Nephron (organoid): ENCODE measurements at regions not wholly inside any gene's neighbourhood (a gene's known extent, or its start where the extent isn't known, plus 50 kb on each side); places are given as distances from the start of the nearest gene placed in this dataset.
A peak's percentile ranks its signal among the peaks of the same experiment; 100 is the strongest.

Source experiments
- H3K27ac Mint-ChIP-seq, 3 experiments: 2 replicates each; pipeline ENCODE4 v1.8.0; 2020; ENCODE audit warnings: mixed read lengths in 3 of 3, mild to moderate bottlenecking in 2 of 3, moderate library complexity in 1 of 3
- H3K27me3 Mint-ChIP-seq: 2 replicates; pipeline ENCODE4 v1.8.0; 2021; ENCODE audit warnings: low read depth, mild to moderate bottlenecking, moderate library complexity, mixed read lengths
- H3K36me3 Mint-ChIP-seq: 2 replicates; pipeline ENCODE4 v1.8.0; 2020; ENCODE audit warnings: low read depth, mixed read lengths
- H3K4me1 Mint-ChIP-seq: 2 replicates; pipeline ENCODE4 v1.8.0; 2020; ENCODE audit warnings: mixed read lengths
- H3K4me3 Mint-ChIP-seq, 3 experiments: 2 replicates each; pipeline ENCODE4 v1.8.0; 2020; ENCODE audit warnings: mild to moderate bottlenecking in 3 of 3, mixed read lengths in 3 of 3, moderate library complexity in 2 of 3
- H3K9me3 Mint-ChIP-seq: 2 replicates; pipeline ENCODE4 v1.8.0; 2020; ENCODE audit warnings: mixed read lengths
- TF ChIP-seq, protein P1 (sequence below), 3 experiments: fragments of 200-600 bp; sonication (generic); IDR thresholded peaks; one replicate each; pipeline ENCODE4 v1.5.0; 2021; ENCODE audit warnings: antibody characterized with exemption in 3 of 3; ENCODE audit not compliant: unreplicated experiment in 3 of 3

DNA sequence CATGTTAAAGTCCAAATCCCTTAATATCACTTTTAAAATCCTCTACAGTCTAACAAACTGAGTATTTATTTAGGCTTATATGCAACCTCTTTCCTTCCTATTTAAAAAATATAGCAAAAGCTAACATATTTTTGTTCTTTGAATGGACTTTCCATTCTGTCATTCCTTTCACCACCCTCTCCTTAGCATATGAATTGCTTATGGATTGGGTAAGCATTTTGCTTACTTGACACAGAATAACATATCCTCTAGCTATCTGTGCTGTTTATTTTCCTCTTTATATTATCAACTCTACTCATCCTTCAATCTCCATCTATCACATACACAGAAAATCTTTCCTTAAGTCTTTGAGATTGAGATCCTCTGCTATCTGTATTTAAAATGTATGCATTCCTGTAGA lies 206.1 kb upstream of the NEIL3 start:
- H3K27me3 Mint-ChIP-seq: no peaks in the 10 kb centered on the region
- H3K4me3 Mint-ChIP-seq: no peak overlapping the region
- H3K27ac Mint-ChIP-seq: no peak overlapping the region
- no peaks in the 10 kb centered on the region for H3K36me3 Mint-ChIP-seq
- H3K9me3 Mint-ChIP-seq: no peaks in the 10 kb centered on the region
- no peaks in the 10 kb centered on the region for H3K4me1 Mint-ChIP-seq
- TF ChIP-seq, protein P1, sequence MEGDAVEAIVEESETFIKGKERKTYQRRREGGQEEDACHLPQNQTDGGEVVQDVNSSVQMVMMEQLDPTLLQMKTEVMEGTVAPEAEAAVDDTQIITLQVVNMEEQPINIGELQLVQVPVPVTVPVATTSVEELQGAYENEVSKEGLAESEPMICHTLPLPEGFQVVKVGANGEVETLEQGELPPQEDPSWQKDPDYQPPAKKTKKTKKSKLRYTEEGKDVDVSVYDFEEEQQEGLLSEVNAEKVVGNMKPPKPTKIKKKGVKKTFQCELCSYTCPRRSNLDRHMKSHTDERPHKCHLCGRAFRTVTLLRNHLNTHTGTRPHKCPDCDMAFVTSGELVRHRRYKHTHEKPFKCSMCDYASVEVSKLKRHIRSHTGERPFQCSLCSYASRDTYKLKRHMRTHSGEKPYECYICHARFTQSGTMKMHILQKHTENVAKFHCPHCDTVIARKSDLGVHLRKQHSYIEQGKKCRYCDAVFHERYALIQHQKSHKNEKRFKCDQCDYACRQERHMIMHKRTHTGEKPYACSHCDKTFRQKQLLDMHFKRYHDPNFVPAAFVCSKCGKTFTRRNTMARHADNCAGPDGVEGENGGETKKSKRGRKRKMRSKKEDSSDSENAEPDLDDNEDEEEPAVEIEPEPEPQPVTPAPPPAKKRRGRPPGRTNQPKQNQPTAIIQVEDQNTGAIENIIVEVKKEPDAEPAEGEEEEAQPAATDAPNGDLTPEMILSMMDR (IDR thresholded peaks at IDR 0.05; ENCODE audit: unreplicated experiment in 3 of 3): no peak

DNA sequence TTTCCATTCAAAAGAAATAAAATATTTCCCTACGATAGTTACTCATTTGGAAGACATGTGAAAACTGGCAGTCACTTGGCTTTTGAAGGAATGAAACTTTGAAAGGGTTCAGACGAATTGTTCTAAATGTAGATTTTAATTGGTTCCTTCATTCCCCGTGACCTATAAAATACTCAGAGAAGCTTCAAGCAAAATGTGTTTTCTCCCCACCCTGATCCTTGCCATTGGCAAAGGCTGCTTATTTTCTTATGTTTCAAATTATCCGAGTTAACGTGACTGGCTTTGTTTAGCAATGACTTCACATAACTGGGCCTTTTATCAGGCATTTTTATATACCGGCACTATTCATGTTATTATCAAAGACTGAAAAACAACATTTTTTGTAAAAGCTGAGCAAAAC lies 204.1 kb upstream of the NEIL3 start:
- Mint-ChIP-seq H3K27me3 (no peaks in the 10 kb centered on the region), H3K9me3 (no peaks in the 10 kb centered on the region), H3K4me3 (no peak overlapping the region), H3K36me3 (no peaks in the 10 kb centered on the region), H3K4me1 (no peaks in the 10 kb centered on the region), H3K27ac (no peak overlapping the region)
- TF ChIP-seq, protein P1 (IDR thresholded peaks at IDR 0.05; ENCODE audit: unreplicated experiment in 3 of 3): no peak

DNA sequence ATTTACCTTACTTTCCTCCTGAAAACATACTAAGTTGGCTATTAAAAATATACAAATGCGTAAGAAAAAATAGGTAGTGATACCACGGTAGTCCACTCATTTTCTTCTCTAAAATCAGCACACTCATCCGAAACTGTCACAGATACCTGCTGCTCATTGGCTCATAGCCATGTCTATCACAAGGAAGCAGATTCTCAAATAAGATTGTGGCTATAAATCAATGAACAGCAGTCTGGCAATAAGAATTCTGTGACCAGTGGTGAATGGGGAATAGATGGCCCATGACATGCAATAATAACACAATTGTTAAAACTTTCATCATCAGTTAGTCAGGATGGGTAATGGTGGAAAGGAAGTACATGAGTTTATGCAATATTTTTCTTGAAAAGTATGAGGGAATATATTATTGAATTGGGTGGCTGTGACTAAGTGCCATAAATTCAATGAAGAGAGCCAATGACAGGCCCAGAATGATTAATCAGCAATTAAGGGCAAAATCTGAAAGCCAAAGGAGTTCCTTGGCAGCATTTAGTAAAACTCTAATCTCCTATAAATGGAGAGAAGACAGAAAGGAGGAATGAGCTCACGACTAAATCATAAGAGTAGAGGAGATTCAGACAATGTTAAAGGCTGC lies 202.3 kb upstream of the NEIL3 start:
- H3K36me3 Mint-ChIP-seq: no peaks in the 10 kb centered on the region
- TF ChIP-seq, protein P1 (IDR thresholded peaks at IDR 0.05; ENCODE audit: unreplicated experiment in 3 of 3): no peak
- H3K9me3 Mint-ChIP-seq: peaks cover 4% of the 10 kb centered on the region
- H3K27ac Mint-ChIP-seq: no peak overlapping the region
- H3K4me1 Mint-ChIP-seq: no peaks in the 10 kb centered on the region
- no peaks in the 10 kb centered on the region for H3K27me3 Mint-ChIP-seq
- no peak overlapping the region for H3K4me3 Mint-ChIP-seq

DNA sequence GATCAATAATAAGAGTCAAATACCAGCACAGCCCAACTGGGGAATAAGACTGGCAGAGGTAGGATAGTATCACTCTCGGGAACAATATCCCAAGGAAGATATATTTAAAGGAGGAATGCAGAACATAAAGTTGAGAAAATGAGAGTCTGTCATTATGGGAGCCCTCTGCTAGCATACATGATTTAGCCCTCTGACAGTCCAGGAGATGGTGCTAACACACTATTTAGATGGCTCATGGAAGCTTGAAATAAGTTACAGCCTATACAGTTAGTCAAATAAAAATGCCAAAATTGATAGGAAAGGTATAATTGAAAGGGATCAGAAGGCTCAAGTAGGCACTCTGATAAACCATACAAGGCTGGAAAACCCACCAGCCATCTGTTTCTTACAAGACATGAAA lies 201.0 kb upstream of the NEIL3 start:
- TF ChIP-seq, protein P1 (IDR thresholded peaks at IDR 0.05; ENCODE audit: unreplicated experiment in 3 of 3): peak in 1 of 3 experiments; percentile 14
- no peak overlapping the region for H3K4me3 Mint-ChIP-seq
- peaks cover 4% of the 10 kb centered on the region for H3K9me3 Mint-ChIP-seq
- no peaks in the 10 kb centered on the region for H3K27me3 Mint-ChIP-seq
- H3K4me1 Mint-ChIP-seq: no peaks in the 10 kb centered on the region
- H3K36me3 Mint-ChIP-seq: no peaks in the 10 kb centered on the region
- no peak overlapping the region for H3K27ac Mint-ChIP-seq

DNA sequence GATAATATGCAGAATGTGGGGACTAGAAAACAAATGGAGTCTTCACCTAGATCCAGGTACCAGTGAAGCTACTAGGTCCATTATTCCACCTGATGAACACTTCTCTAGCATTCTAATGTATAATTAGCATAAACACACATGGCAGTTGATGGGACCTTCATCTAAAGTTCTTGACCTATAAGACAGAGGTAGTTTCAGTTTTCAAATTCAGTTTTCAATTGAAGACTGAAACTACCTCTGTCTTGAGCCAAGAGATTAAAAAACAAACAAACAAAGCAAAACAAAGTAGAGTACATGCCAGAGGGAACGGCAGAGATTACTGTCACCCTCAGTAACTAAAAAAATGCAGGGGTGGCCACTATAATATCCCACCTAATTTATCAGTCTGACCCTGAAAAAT lies 199.9 kb upstream of the NEIL3 start:
- no peaks in the 10 kb centered on the region for H3K27me3 Mint-ChIP-seq
- H3K9me3 Mint-ChIP-seq: peaks cover 4% of the 10 kb centered on the region
- TF ChIP-seq, protein P1 (IDR thresholded peaks at IDR 0.05; ENCODE audit: unreplicated experiment in 3 of 3): no peak
- H3K4me3 Mint-ChIP-seq: no peak overlapping the region
- H3K4me1 Mint-ChIP-seq: no peaks in the 10 kb centered on the region
- no peak overlapping the region for H3K27ac Mint-ChIP-seq
- no peaks in the 10 kb centered on the region for H3K36me3 Mint-ChIP-seq

DNA sequence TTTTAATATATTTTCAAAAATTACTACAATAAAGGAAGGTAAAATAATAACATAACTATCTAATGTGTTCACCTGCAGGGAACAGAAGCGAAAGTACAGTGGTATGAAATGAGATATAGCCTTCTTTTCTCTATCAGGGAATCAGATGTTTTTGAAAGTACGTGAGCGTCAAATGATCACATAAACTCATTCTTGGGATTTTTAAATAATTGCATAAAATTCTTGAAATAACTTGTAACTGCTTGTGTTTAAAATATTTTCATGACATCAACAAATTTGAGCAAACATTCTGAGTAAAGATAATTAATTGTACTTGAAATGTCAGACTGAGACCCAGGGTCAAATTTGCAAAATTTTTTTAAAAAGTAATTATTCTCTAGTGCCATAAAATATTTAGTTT lies 193.5 kb upstream of the NEIL3 start:
- TF ChIP-seq, protein P1 (IDR thresholded peaks at IDR 0.05; ENCODE audit: unreplicated experiment in 3 of 3): no peak
- peaks cover 6% of the 10 kb centered on the region for H3K27me3 Mint-ChIP-seq
- no peak overlapping the region for H3K4me3 Mint-ChIP-seq
- no peak overlapping the region for H3K27ac Mint-ChIP-seq
- H3K36me3 Mint-ChIP-seq: no peaks in the 10 kb centered on the region
- peaks cover 10% of the 10 kb centered on the region for H3K9me3 Mint-ChIP-seq
- H3K4me1 Mint-ChIP-seq: no peaks in the 10 kb centered on the region
